Right ventricle myocardium superior (tissue), 1 donor: ENCODE measurements at regions not wholly inside any gene's neighbourhood (a gene's known extent, or its start where the extent isn't known, plus 50 kb on each side); places are given as distances from the start of the nearest gene placed in this dataset.

Source experiments
- ATAC-seq: fragments of 200-7000 bp; cut with Tn5 transposase; one replicate; pipeline ENCODE4 v1.9.1; 2020; ENCODE audit warnings: mild to moderate bottlenecking; ENCODE audit not compliant: poor library complexity
- DNase-seq: peaks from one replicate; pipeline ENCODE4 v3.0.0-alpha.2; 2020
- intact Hi-C: fragments of 100-400 bp; cut with DNase I; formaldehyde crosslinking; loops from one replicate; pipeline ENCODE4 v1.11.2; 2022
- donor health status: DM: no; HTN: yes; CAD: no; lungs with severe emphysema.

DNA sequence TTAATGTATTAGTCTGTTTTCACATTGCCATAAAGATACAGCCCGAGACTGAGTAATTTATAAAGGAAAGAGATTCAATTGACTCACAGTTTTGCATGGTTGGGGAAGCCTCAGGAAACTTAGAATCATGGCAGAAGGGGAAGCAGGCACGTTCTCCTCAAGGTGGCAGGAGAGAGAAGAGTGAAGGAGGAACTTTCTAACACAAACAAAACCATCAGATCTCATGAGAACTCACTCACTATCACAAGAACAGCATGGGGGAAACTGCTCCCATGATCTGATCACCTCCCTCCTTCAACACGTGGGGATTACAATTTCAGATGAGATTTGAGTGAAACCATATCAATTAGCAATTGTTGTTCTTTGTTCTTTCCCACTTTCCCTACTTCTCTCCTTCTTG lies 689.0 kb upstream of the SLITRK1 start:
- intact Hi-C loops: no loop called here
- no peak for ATAC-seq
- no peak for DNase-seq

- ATAC-seq: no peak
- DNase-seq: no peak
- intact Hi-C loops: no loop called here
These were observed 688.6 kb upstream of the SLITRK1 start for GRCh38 chr13:84570831-84571230.

DNA sequence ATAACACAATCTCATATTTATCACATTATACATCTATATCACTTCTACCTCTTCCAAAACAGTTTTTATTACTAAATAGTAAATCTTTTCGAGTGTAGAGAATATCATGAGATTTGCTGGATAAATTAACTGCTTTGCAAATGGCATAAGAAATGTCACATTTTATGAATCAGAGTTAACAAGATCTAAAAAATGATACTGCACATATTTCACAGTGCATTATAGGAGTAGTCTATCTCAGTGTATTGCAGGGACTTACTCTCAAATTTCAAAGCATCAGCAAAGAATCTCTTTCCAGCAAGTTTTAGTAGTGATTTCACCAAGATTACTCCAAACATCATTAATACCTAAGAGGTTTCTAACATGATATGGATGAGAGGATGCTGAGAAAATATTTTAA lies 687.1 kb upstream of the SLITRK1 start:
- intact Hi-C loops: no loop called here
- ATAC-seq (no peak), DNase-seq (no peak)

GRCh38 chr13:84567848-84568247 lies 685.6 kb upstream of the SLITRK1 start:
- DNase-seq: no peak
- no peak for ATAC-seq
- intact Hi-C loops: no loop called here

DNA sequence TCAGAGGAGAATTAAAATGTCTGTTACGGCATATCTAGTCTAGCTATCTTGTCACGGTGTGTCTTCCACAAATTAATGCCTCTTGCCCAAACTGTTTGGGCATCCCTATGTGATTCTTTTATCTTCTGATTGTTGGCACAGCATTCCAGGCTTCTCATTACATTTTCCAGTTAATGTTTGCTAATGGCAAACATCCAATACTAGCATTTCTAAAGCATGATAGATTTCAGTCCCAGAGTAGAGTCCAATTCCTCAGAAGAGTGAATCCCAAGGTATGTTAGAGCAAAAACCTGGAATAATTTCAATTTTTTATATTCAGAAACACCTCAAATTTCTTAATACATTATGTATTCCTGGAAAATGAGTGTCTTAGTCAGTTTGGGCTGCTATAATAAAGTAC lies 684.5 kb upstream of the SLITRK1 start:
- intact Hi-C loops: no loop called here
- DNase-seq: no peak
- ATAC-seq: no peak

GRCh38 chr13:84563611-84564010 lies 681.3 kb upstream of the SLITRK1 start:
- intact Hi-C loops: no loop called here
- ATAC-seq (no peak), DNase-seq (no peak)

- ATAC-seq (no peak), DNase-seq (no peak)
- intact Hi-C loops: no loop called here
These were observed 671.0 kb upstream of the SLITRK1 start for GRCh38 chr13:84553227-84553626.

GRCh38 chr13:84543962-84544361 lies 661.7 kb upstream of the SLITRK1 start:
- intact Hi-C loops: no loop called here
- DNase-seq (no peak), ATAC-seq (no peak)

- no peak for ATAC-seq
- intact Hi-C loops: no loop called here
- DNase-seq: no peak
These were observed 660.1 kb upstream of the SLITRK1 start for GRCh38 chr13:84542348-84542747.

DNA sequence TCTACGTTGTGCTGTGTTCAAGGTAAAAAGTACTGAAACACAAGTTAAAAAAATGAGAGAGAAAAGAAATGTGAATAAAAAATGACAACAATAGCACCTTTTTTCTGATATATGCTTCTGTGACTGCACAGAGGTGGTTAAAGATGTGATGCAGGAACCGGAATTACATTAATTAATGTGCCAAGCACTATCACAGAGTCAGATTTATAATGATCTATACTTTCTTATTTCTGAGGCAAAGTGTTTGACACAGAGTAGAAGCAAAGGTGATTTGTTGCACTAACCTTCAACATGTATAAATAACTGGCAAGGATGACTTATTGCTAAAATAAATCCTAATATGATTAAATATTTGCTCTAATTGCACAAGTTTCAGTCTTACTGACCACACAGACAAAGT lies 654.6 kb upstream of the SLITRK1 start:
- DNase-seq (no peak), ATAC-seq (no peak)
- intact Hi-C loops: no loop called here

DNA sequence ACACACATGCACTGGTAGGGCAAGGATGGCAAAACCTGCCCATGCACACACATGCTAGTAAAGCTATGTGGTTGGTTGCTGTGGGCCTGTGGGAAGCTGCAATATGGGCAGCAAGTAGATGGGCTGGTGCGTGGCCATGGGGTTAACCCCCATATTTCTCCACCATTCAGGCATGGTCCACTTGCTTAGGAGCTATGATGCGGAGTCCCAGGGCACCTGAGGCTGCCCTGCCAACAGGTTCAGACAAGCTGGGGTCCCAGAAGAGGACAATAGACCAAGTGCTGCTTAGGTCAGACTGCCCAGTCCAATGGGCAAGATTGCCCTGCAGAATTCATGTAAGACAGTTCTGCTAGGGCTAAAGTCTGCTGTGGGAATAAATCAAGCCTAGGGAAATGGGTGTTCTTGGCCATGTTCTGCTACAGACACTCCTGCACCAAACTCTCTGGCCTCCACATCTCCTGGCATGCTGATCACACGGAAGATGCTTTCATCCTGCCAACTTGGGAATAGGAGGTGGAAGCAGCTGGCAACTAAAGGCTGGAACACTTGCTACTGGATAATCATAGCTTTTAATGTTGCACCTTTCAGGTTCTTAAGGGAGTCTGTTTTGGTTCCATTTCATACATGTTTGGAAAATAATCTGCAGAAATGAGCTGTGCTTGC lies 646.3 kb upstream of the SLITRK1 start:
- intact Hi-C loops: no loop called here
- no peak for ATAC-seq
- no peak for DNase-seq

DNA sequence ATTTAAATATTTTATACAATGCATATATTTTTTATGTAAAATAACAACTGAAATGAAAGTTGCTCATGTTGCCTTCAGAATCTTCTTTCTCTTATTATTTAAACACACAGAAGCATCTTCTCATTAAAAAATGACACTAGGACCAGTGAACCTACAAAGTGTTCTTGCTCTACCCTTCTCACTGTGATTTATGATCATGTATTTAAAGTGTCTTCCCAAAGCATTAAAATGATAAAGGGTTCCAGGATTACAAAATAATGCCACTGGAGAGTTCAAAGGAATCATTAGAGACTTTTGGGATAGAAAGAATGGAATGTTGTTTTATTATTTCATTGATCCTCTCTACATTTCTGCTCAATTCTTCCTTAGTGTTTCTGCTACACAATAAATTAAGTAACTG lies 643.6 kb upstream of the SLITRK1 start:
- intact Hi-C loops: no loop called here

GRCh38 chr13:84524586-84524985 lies 642.3 kb upstream of the SLITRK1 start:
- DNase-seq: no peak
- intact Hi-C loops: no loop called here
- ATAC-seq: no peak

More for the DNA sequence above, 643.6 kb upstream of the SLITRK1 start:
- no peak for DNase-seq
- no peak for ATAC-seq

GRCh38 chr13:84500016-84500415 lies 617.7 kb upstream of the SLITRK1 start:
- ATAC-seq: no peak
- intact Hi-C loops: no loop called here
- no peak for DNase-seq

DNA sequence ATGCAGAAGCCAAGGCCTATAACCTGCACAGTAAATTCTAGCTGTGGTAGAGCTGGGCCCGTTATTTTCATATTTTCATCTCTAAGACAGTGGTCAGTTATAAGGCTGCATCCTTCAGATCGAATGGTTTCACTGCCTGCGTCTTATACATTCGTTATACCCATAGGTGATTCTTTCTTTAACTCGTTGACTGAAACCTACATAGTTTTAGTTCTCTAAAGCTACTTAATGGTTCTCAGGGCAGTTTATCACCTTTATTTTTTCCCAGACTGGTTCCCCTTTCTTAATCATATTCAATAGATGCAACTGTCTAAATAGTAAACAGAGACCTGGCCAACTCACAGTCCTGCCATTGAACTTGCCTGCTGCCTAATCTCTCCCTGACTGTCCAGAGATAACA lies 615.3 kb upstream of the SLITRK1 start:
- intact Hi-C loops: no loop called here
- no peak for DNase-seq
- no peak for ATAC-seq

GRCh38 chr13:84491952-84492351 lies 609.7 kb upstream of the SLITRK1 start:
- DNase-seq (no peak), ATAC-seq (no peak)
- intact Hi-C loops: no loop called here

DNA sequence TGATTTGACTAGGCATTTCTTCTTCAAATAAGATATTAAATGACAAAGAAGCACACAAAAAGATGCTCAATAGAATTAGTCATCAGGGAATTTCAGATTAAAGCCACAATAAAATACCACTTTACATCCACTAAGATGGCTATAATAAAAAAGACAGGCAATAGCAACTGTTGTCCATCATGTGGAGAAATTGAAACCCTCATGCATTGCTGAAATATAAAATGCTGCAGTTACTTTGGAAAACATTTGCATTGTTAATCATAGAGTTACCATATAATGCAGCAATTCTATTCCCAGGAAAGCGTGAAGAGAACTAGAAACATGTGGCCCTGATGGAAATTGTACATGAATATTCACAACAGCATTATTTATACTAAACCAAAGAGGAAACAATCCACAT lies 605.5 kb upstream of the SLITRK1 start:
- ATAC-seq (no peak), DNase-seq (no peak)
- intact Hi-C loops: no loop called here

DNA sequence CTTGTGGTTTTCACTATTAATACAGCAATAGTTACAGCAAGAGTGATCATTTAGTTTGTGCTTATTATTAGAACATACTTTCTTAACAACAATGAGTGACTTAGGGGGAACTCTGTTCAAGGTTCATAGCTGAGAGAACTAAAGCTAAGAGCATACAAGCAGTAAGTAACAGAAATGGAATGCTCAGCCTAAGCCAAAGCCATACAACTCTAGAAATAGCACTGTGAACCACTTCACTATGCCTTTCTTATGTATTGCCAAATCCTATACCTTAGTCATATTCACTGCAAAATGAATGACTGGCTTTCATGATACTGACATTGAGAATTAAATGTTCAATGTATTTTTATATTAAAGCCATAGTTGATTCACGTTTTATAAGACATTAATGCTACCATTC lies 599.7 kb upstream of the SLITRK1 start:
- intact Hi-C loops: no loop called here
- no peak for DNase-seq
- no peak for ATAC-seq

GRCh38 chr13:84479656-84480055 lies 597.4 kb upstream of the SLITRK1 start:
- ATAC-seq (no peak), DNase-seq (no peak)
- intact Hi-C loops: no loop called here

DNA sequence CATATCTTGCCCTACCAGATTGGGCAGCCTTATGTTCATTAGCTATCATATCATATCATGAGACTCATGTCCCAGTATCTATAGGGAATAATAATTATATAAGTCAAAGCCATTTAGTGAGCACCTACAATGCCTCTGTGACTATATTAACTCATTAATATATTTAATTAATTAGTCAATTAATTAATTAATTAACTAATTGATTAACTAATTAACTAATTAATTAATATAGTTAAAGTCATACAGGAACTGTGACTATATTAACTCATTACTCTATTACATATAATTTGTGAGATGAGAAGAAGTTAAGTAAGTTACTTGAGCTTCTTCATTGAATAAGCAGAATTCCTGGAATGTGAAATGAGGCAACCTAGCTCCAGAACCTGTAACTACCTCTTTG lies 588.3 kb upstream of the SLITRK1 start:
- ATAC-seq: no peak
- intact Hi-C loops: no loop called here
- no peak for DNase-seq

GRCh38 chr13:84466461-84466860 lies 584.2 kb upstream of the SLITRK1 start:
- no peak for DNase-seq
- ATAC-seq: no peak
- intact Hi-C loops: no loop called here
